ENCODE measurements at regions not wholly inside any gene's neighbourhood (a gene's known extent, or its start where the extent isn't known, plus 50 kb on each side); places are given as distances from the start of the nearest gene placed in this dataset.

GRCh38 chr14:87579036-87579435, 413.9 kb downstream of the GALC start:
- no peak for TF ChIP-seq CHD4 (IDR thresholded peaks at IDR 0.05; ENCODE audit: borderline replicate concordance, low read length)
- TF ChIP-seq ZNF629 (CRISPR knock-in tag; conservative IDR thresholded peaks at IDR 0.05): no peak
- TF ChIP-seq ZSCAN20 (CRISPR knock-in tag; IDR thresholded peaks at IDR 0.05; ENCODE audit: borderline replicate concordance): no peak
- no peak for TF ChIP-seq TAF15 (IDR thresholded peaks at IDR 0.05; ENCODE audit: low read depth, low read length, poor library complexity, severe bottlenecking)
- TF ChIP-seq ZNF274 (CRISPR knock-in tag; IDR thresholded peaks at IDR 0.05): no peak
- TF ChIP-seq POLR2A (IDR thresholded peaks at IDR 0.05; ENCODE audit: insufficient read depth in 1 of 2, low read depth in 2 of 2, low read length in 2 of 2): no peak
- TF ChIP-seq RNF2 (conservative IDR thresholded peaks at IDR 0.05; ENCODE audit: low read depth): no peak
